ENCODE measurements at regions not wholly inside any gene's neighbourhood (a gene's known extent, or its start where the extent isn't known, plus 50 kb on each side); places are given as distances from the start of the nearest gene placed in this dataset.

DNA sequence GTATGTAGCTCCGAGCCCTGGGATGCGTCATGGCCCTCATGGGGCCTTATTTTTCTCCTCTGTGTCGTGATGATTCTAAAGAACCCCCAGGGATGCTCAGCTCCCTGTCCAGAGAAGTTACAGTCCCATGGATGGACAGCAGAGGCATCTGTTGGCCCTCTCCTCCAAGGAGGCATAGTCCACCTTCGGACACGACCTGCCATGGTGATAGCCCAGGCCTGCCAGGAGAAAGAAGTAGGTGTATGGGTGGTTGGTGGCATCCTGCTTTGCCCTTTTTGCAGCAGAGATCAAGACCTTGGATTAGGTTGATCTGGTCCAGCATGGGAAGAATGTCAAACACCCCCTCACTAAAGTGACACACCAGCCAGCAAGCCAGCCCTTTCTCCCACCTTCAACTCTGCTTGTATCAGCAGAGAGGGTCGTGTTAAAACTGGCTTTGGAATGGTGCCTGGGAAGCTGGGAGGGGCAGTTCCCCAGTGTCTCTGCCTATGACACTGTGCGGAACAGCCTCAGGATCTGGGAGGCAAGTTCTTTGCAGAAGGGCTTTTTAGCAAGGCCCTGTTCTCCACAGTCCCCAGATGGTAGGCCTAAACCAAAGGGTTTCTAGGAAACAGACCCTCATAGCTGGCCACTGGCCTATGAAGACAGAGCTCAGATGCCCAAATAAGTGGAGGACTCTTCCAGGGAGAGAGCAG, 259.9 kb upstream of the RPL38 start:
- TF ChIP-seq, protein P1, sequence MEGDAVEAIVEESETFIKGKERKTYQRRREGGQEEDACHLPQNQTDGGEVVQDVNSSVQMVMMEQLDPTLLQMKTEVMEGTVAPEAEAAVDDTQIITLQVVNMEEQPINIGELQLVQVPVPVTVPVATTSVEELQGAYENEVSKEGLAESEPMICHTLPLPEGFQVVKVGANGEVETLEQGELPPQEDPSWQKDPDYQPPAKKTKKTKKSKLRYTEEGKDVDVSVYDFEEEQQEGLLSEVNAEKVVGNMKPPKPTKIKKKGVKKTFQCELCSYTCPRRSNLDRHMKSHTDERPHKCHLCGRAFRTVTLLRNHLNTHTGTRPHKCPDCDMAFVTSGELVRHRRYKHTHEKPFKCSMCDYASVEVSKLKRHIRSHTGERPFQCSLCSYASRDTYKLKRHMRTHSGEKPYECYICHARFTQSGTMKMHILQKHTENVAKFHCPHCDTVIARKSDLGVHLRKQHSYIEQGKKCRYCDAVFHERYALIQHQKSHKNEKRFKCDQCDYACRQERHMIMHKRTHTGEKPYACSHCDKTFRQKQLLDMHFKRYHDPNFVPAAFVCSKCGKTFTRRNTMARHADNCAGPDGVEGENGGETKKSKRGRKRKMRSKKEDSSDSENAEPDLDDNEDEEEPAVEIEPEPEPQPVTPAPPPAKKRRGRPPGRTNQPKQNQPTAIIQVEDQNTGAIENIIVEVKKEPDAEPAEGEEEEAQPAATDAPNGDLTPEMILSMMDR (IDR thresholded peaks at IDR 0.05; ENCODE audit: low read depth, low read length), result no peak

DNA sequence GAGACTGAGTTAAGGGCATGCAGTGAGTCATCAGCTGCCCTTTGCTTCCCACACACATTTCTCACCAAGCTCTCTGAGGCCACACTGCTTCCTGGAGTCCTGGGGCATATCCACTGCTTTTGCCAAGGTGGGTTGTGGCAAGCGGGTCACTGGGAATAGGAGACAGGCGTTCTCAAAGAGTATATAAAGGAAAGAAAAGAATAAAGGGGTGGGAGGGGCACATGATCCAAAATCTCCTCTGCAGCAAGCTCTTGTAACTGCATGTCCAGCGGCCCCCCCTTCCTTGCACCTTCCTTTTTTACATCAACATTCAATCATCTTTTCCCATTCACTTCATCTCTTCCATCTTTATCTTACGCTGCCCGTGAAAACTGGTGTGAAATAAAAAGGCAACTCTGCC, 259.1 kb upstream of the RPL38 start:
- no peak for DNase-seq (ENCODE audit: extremely low read depth, low read depth)
- TF ChIP-seq, protein P1 (IDR thresholded peaks at IDR 0.05; ENCODE audit: low read depth, low read length), result no peak

More for the DNA sequence above, 259.9 kb upstream of the RPL38 start:
- no peak for DNase-seq (ENCODE audit: extremely low read depth, low read depth)

DNA sequence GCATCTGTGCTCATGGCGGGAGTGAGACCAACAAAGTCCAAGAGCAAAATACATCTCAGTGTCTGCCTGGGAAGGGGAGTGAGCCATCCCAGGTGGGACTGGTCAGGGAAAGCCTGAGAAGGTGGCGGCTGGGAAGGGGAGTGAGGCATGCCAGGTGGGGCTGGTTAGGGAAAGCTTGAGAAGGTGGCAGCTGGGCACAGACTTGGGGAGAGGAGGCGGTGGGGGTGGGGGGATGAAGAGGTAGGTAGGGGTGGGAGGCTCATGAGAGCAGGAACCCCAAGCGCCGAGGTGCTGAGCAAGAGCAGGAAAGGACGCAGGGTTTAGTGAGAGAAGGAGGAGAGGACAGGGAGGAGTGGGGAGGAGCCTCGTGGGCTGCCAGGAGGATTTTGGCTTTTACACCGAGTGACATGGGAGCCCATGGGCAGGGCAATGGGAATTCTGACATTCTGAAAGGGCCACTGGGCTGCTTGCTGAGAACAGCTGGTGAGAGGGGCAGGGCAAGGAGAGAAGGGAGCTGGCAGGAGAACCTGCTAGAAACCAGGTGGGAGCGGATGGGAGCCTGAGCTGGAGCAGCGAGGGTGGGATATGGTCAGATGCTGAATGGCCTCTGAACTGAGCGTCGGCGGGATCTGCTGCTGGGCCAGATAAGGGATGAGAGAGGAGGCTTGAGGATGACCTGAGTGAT, 256.1 kb upstream of the RPL38 start:
- TF ChIP-seq, protein P1 (IDR thresholded peaks at IDR 0.05; ENCODE audit: low read depth, low read length), result no peak
- DNase-seq (ENCODE audit: extremely low read depth, low read depth), result no peak

DNA sequence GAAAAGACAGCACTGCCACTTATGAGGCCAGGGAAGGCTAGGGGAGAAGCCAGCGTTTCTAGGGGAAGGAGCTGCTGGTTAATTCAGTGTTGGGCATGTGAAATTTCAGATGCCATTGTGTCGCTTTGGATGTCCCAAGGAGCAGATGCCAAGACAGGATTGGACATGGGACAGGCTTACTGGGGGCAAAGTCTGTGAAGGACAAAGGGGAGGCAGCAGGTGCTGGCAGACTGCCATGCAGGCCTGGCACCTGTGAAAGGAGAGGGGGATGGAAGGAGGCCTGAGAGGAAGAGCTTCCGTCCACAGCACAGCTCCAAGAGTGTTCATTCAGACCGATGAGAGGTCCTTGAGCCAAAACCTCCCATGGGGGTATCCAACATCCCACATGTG, 255.5 kb upstream of the RPL38 start:
- TF ChIP-seq, protein P1 (IDR thresholded peaks at IDR 0.05; ENCODE audit: low read depth, low read length), result no peak
- no peak for DNase-seq (ENCODE audit: extremely low read depth, low read depth)

DNA sequence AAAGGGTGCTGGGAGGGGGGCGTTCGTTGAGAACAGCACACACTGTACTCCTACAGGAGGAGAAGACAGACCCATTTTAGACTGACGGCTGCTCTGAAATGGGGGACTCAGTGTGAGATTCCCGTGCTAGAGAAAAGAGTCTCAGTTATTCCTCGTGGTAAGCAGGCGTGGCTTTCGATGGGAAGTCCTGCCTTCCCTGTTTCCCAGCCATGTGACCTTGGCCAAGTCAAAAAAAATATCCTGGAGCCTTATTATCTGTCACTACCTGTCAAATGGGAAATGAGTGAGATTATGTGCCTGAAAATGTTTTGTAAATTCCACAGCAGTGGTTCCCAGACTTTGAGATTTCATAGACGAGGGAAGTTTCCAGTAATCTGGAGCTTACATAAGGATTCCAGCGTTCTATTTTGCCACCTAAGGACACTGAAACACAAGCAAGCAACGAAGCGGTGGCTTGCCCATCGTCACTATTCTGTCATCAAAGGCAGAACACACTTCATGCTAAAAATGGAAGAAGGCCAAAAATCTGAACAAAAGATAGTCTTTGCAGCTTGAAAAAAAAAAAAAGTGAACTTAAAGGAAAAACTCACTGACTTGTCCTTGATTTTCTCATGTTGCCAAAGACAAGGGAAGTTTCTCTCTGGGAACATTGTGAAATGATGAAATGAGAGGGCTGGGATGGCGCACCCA, 253.4 kb upstream of the RPL38 start:
- TF ChIP-seq, protein P1 (IDR thresholded peaks at IDR 0.05; ENCODE audit: low read depth, low read length), result no peak
- no peak for DNase-seq (ENCODE audit: extremely low read depth, low read depth)

DNA sequence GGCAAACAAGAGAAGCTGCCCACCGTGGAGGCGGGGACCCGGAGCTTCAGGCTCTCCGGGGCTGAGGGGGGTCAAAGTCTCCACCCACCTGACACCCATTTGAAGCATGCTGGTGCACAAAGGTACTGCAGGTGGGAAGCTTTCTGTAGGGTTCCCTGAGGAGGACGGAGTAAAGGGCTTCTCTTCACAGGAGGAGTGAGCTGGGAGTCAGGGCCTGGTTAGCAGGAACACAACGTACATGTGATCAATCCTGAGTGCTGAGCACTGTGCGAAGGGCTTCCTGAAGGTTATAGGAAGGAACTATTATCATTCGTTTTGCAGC, 252.9 kb upstream of the RPL38 start:
- TF ChIP-seq, protein P1 (IDR thresholded peaks at IDR 0.05; ENCODE audit: low read depth, low read length), result no peak
- DNase-seq (ENCODE audit: extremely low read depth, low read depth), result no peak

DNA sequence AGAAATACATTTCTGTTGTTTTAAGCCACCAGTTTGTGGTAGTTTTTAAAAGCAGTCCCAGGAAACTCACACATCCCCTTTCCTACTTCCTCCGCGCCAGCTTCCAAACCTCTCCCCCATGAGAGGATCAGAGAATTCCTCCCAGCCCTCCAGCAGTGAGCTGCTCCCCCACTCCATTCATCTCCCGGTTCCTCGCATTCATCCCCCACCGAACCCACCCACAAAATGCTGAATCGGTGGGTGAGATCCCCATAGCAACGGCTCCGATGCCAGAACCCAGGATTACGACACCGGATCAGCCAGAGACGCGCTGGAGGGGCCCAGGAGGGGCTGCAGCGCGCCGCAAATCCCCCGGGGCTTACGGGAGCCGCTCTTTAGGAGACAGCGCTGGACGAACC, 251.4 kb upstream of the RPL38 start:
- TF ChIP-seq, protein P1 (IDR thresholded peaks at IDR 0.05; ENCODE audit: low read depth, low read length), result no peak
- DNase-seq (ENCODE audit: extremely low read depth, low read depth), result no peak
